ENCODE measurements at regions not wholly inside any gene's neighbourhood (a gene's known extent, or its start where the extent isn't known, plus 50 kb on each side); places are given as distances from the start of the nearest gene placed in this dataset.

- no peaks in the 10 kb centered on the region for H3K36me3 ChIP-seq (ENCODE audit: control insufficient read depth, insufficient read depth, low read length)
- Mint-ChIP-seq H3K9me3 (peaks cover 4 to 17% of the 10 kb centered on the region in 2 donors), H3K27me3 (ENCODE audit: low read depth in 2 of 2) (no peaks in the 10 kb centered on the region), H3K4me3 (no peak overlapping the region), H3K36me3 (peaks cover 5% of the 10 kb centered on the region), H3K4me1 (no peaks in the 10 kb centered on the region), H3K27ac (no peak overlapping the region)
- no peaks in the 10 kb centered on the region for H3K4me1 ChIP-seq (ENCODE audit: control insufficient read depth, insufficient read depth, low read length)
- no peaks in the 10 kb centered on the region for H3K9me3 ChIP-seq (ENCODE audit: control insufficient read depth, insufficient read depth, low read length)
- no peak overlapping the region for H3K4me3 ChIP-seq (ENCODE audit: low read length)
- TF ChIP-seq CTCF (IDR thresholded peaks at IDR 0.05): no peak
- no peak overlapping the region for H3K27ac ChIP-seq (ENCODE audit: low read length)
- 96% methylated on average over 2 of the region's 2 CpGs for WGBS (ENCODE audit: insufficient coverage)
- H3K27me3 ChIP-seq (ENCODE audit: control insufficient read depth, insufficient read depth, low read length): no peaks in the 10 kb centered on the region
- ATAC-seq (no peak), DNase-seq (no peak)
- intact Hi-C loops (cut with micrococcal nuclease): no loop called here
These were observed 2167.3 kb upstream of the CELF4 start for GRCh38 chr18:39732918-39733317.

GRCh38 chr18:39730606-39731005, 2165.0 kb upstream of the CELF4 start:
- peaks cover 6 to 17% of the 10 kb centered on the region in 2 donors for H3K9me3 Mint-ChIP-seq
- intact Hi-C loops (cut with micrococcal nuclease): no loop called here
- H3K27ac Mint-ChIP-seq: no peak overlapping the region
- Histone ChIP-seq H3K36me3 (ENCODE audit: control insufficient read depth, insufficient read depth, low read length) (no peaks in the 10 kb centered on the region), H3K27ac (ENCODE audit: low read length) (no peak overlapping the region), H3K27me3 (ENCODE audit: control insufficient read depth, insufficient read depth, low read length) (no peaks in the 10 kb centered on the region), H3K9me3 (ENCODE audit: control insufficient read depth, insufficient read depth, low read length) (no peaks in the 10 kb centered on the region), H3K4me3 (ENCODE audit: low read length) (no peak overlapping the region), H3K4me1 (ENCODE audit: control insufficient read depth, insufficient read depth, low read length) (no peaks in the 10 kb centered on the region)
- H3K36me3 Mint-ChIP-seq: peaks cover 5% of the 10 kb centered on the region
- H3K4me1 Mint-ChIP-seq: no peaks in the 10 kb centered on the region
- TF ChIP-seq CTCF (IDR thresholded peaks at IDR 0.05): no peak
- no peak overlapping the region for H3K4me3 Mint-ChIP-seq
- ATAC-seq: no peak
- DNase-seq: no peak
- H3K27me3 Mint-ChIP-seq (ENCODE audit: low read depth in 2 of 2): no peaks in the 10 kb centered on the region

- intact Hi-C loops (cut with micrococcal nuclease): no loop called here
- H3K4me3 Mint-ChIP-seq: no peak overlapping the region
- no peaks in the 10 kb centered on the region for H3K27me3 ChIP-seq (ENCODE audit: control insufficient read depth, insufficient read depth, low read length)
- no peaks in the 10 kb centered on the region for H3K27me3 Mint-ChIP-seq (ENCODE audit: low read depth in 2 of 2)
- no peak overlapping the region for H3K27ac Mint-ChIP-seq
- no peak overlapping the region for H3K4me3 ChIP-seq (ENCODE audit: low read length)
- H3K27ac ChIP-seq (ENCODE audit: low read length): no peak overlapping the region
- no peaks in the 10 kb centered on the region for H3K4me1 Mint-ChIP-seq
- ATAC-seq (no peak), DNase-seq (no peak)
- peaks cover 9 to 11% of the 10 kb centered on the region in 2 donors for H3K9me3 Mint-ChIP-seq
- no peaks in the 10 kb centered on the region for H3K36me3 Mint-ChIP-seq
- TF ChIP-seq CTCF (IDR thresholded peaks at IDR 0.05): no peak
- H3K9me3 ChIP-seq (ENCODE audit: control insufficient read depth, insufficient read depth, low read length): no peaks in the 10 kb centered on the region
- H3K4me1 ChIP-seq (ENCODE audit: control insufficient read depth, insufficient read depth, low read length): no peaks in the 10 kb centered on the region
- H3K36me3 ChIP-seq (ENCODE audit: control insufficient read depth, insufficient read depth, low read length): no peaks in the 10 kb centered on the region
These were observed 2159.1 kb upstream of the CELF4 start for GRCh38 chr18:39724652-39725051.

- Mint-ChIP-seq H3K36me3 (no peaks in the 10 kb centered on the region), H3K27ac (no peak overlapping the region), H3K9me3 (peaks cover 12 to 14% of the 10 kb centered on the region in 2 donors), H3K4me1 (no peaks in the 10 kb centered on the region), H3K4me3 (no peak overlapping the region), H3K27me3 (ENCODE audit: low read depth in 2 of 2) (no peaks in the 10 kb centered on the region)
- no peaks in the 10 kb centered on the region for H3K4me1 ChIP-seq (ENCODE audit: control insufficient read depth, insufficient read depth, low read length)
- no peaks in the 10 kb centered on the region for H3K27me3 ChIP-seq (ENCODE audit: control insufficient read depth, insufficient read depth, low read length)
- WGBS (ENCODE audit: insufficient coverage): no CpG with 5 or more reads among the region's 1 CpG
- no peaks in the 10 kb centered on the region for H3K9me3 ChIP-seq (ENCODE audit: control insufficient read depth, insufficient read depth, low read length)
- no peak for TF ChIP-seq CTCF (IDR thresholded peaks at IDR 0.05)
- ATAC-seq: no peak
- no peak overlapping the region for H3K4me3 ChIP-seq (ENCODE audit: low read length)
- no peak overlapping the region for H3K27ac ChIP-seq (ENCODE audit: low read length)
- DNase-seq: no peak
- intact Hi-C loops (cut with micrococcal nuclease): no loop called here
- H3K36me3 ChIP-seq (ENCODE audit: control insufficient read depth, insufficient read depth, low read length): no peaks in the 10 kb centered on the region
These were observed 2156.1 kb upstream of the CELF4 start for GRCh38 chr18:39721712-39722111.
